Gastrocnemius medialis (tissue), 4 donors: ENCODE measurements at regions not wholly inside any gene's neighbourhood (a gene's known extent, or its start where the extent isn't known, plus 50 kb on each side); places are given as distances from the start of the nearest gene placed in this dataset.

Experiments used
- CTCF ChIP-seq, 5 experiments: fragments of 450-650 bp in 3 of 5; fragments of 200-600 bp in 2 of 5; sonication (generic) in 2 of 5; IDR thresholded peaks in 4 of 5; conservative IDR thresholded peaks in 1 of 5; 1 replicate in 4 of 5; 2 replicates in 1 of 5; pipeline ENCODE4 v1.5.1; 2016 to 2019; ENCODE audit warnings: antibody characterized with exemption in 5 of 5, mild to moderate bottlenecking in 3 of 5, moderate library complexity in 3 of 5
- POLR2A ChIP-seq, 2 donors: fragments of 450-650 bp; IDR thresholded peaks; one replicate each; pipeline ENCODE4 v1.6.1; 2017; ENCODE audit warnings: antibody characterized with exemption in 2 of 2, mild to moderate bottlenecking in 2 of 2, moderate library complexity in 2 of 2

GRCh38 chr4:132530861-132531260 lies 618.2 kb upstream of the PCDH10 start:
- TF ChIP-seq CTCF (IDR thresholded peaks at IDR 0.05 in 4 of 5, conservative IDR thresholded peaks at IDR 0.05 in 1 of 5) (no peak), POLR2A (IDR thresholded peaks at IDR 0.05) (no peak)
